HG03175 (cell line): ENCODE measurements at regions not wholly inside any gene's neighbourhood (a gene's known extent, or its start where the extent isn't known, plus 50 kb on each side); places are given as distances from the start of the nearest gene placed in this dataset.
A peak's percentile ranks its signal among the peaks of the same experiment; 100 is the strongest.

Experiments
- ATAC-seq: cut with Tn5 transposase; IDR thresholded peaks from one replicate; pipeline ENCODE4 v1.9.1; 2021; ENCODE audit warnings: mild to moderate bottlenecking, moderate library complexity; ENCODE audit not compliant: unreplicated experiment

GRCh38 chr19:27793128-27793643 is 1419.8 kb downstream of the UQCRFS1 start:
- ATAC-seq: peak; percentile 57

GRCh38 chr19:27792576-27793127 is 1420.3 kb downstream of the UQCRFS1 start:
- ATAC-seq: no peak

- no peak for ATAC-seq
Measured at GRCh38 chr19:27780367-27781075, 1432.4 kb downstream of the UQCRFS1 start.

- no peak for ATAC-seq
Measured at GRCh38 chr19:27779954-27780353, 1433.0 kb downstream of the UQCRFS1 start.

- ATAC-seq: no peak
Measured at GRCh38 chr19:27777726-27778125, 1435.2 kb downstream of the UQCRFS1 start.

- ATAC-seq: no peak
Measured at GRCh38 chr19:27777242-27777641, 1435.7 kb downstream of the UQCRFS1 start.

GRCh38 chr19:27776524-27776923 is 1436.4 kb downstream of the UQCRFS1 start:
- ATAC-seq: no peak

GRCh38 chr19:27776020-27776419 is 1436.9 kb downstream of the UQCRFS1 start:
- no peak for ATAC-seq

GRCh38 chr19:27775395-27775794 is 1437.6 kb downstream of the UQCRFS1 start:
- no peak for ATAC-seq

- ATAC-seq: no peak
Measured at GRCh38 chr19:27774827-27775226, 1438.1 kb downstream of the UQCRFS1 start.

GRCh38 chr19:27774337-27774736 is 1438.6 kb downstream of the UQCRFS1 start:
- no peak for ATAC-seq

- ATAC-seq: no peak
Measured at GRCh38 chr19:27773318-27774094, 1439.4 kb downstream of the UQCRFS1 start.

- ATAC-seq: no peak
Measured at GRCh38 chr19:27772059-27772458, 1440.9 kb downstream of the UQCRFS1 start.

GRCh38 chr19:27770095-27770494 is 1442.9 kb downstream of the UQCRFS1 start:
- no peak for ATAC-seq

- ATAC-seq: no peak
Measured at GRCh38 chr19:27767234-27767633, 1445.7 kb downstream of the UQCRFS1 start.

- ATAC-seq: no peak
Measured at GRCh38 chr19:27765912-27766725, 1446.8 kb downstream of the UQCRFS1 start.

- no peak for ATAC-seq
Measured at GRCh38 chr19:27765397-27765796, 1447.6 kb downstream of the UQCRFS1 start.

GRCh38 chr19:27764186-27764804 is 1448.7 kb downstream of the UQCRFS1 start:
- ATAC-seq: no peak

- ATAC-seq: no peak
Measured at GRCh38 chr19:27762933-27763332, 1450.0 kb downstream of the UQCRFS1 start.

- ATAC-seq: no peak
Measured at GRCh38 chr19:27759896-27760295, 1453.1 kb downstream of the UQCRFS1 start.
